SIG-M5 treated with dmso at 0.1 percent for 504 hours (cell line): ENCODE measurements at regions not wholly inside any gene's neighbourhood (a gene's known extent, or its start where the extent isn't known, plus 50 kb on each side); places are given as distances from the start of the nearest gene placed in this dataset.
"Not testable (repeated sequence)": the region's sequence is repeated elsewhere in the genome, so short reads cannot be mapped to it uniquely, and the experiment has no call there.

ENCODE experiments used
- DNase-seq: peaks from one replicate; lab custom pipeline; 2025; ENCODE audit not compliant: unreplicated experiment; lab: John Stamatoyannopoulos, UW

GRCh38 chr5:130624805-130625204 is 540.3 kb downstream of the HINT1 start:
- no peak for DNase-seq

GRCh38 chr5:130616161-130616560 is 548.9 kb downstream of the HINT1 start:
- peak; percentile 7 for DNase-seq

- DNase-seq: peak; percentile 1
Observed at GRCh38 chr5:130605234-130605633, 559.8 kb downstream of the HINT1 start.

GRCh38 chr5:130596647-130597046 is 568.4 kb downstream of the HINT1 start:
- not testable (repeated sequence) for DNase-seq

GRCh38 chr5:130580264-130580663 is 584.8 kb downstream of the HINT1 start:
- DNase-seq: no peak

- DNase-seq: no peak
Observed at GRCh38 chr5:130578354-130578753, 586.7 kb downstream of the HINT1 start.

- DNase-seq: no peak
Observed at GRCh38 chr5:130571076-130571475, 594.0 kb downstream of the HINT1 start.

- no peak for DNase-seq
Observed at GRCh38 chr5:130568791-130569190, 596.3 kb downstream of the HINT1 start.

GRCh38 chr5:130555429-130555828 is 609.6 kb downstream of the HINT1 start:
- DNase-seq: no peak

- no peak for DNase-seq
Observed at GRCh38 chr5:130550562-130550928, 614.5 kb downstream of the HINT1 start.

- peak; percentile 35 for DNase-seq
Observed at GRCh38 chr5:130549884-130550561, 615.0 kb downstream of the HINT1 start.

GRCh38 chr5:130546211-130546610 is 618.8 kb downstream of the HINT1 start:
- no peak for DNase-seq

- DNase-seq: peak; percentile 55
Observed at GRCh38 chr5:130545291-130545690, 619.8 kb downstream of the HINT1 start.

GRCh38 chr5:130541617-130542221 is 623.3 kb downstream of the HINT1 start:
- peak; percentile 91 for DNase-seq

GRCh38 chr5:130536691-130537090 is 628.4 kb downstream of the HINT1 start:
- no peak for DNase-seq

GRCh38 chr5:130532786-130533185 is 628.5 kb downstream of the CHSY3 start:
- DNase-seq: peak; percentile 6

GRCh38 chr5:130529511-130530485 is 625.5 kb downstream of the CHSY3 start:
- no peak for DNase-seq

GRCh38 chr5:130529111-130529510 is 624.8 kb downstream of the CHSY3 start:
- no peak for DNase-seq

- no peak for DNase-seq
Observed at GRCh38 chr5:130528474-130528873, 624.2 kb downstream of the CHSY3 start.

- DNase-seq: peak; percentile 21
Observed at GRCh38 chr5:130526708-130527107, 622.4 kb downstream of the CHSY3 start.

- no peak for DNase-seq
Observed at GRCh38 chr5:130520211-130520610, 615.9 kb downstream of the CHSY3 start.
